HEK293 (cell line): ENCODE measurements at regions not wholly inside any gene's neighbourhood (a gene's known extent, or its start where the extent isn't known, plus 50 kb on each side); places are given as distances from the start of the nearest gene placed in this dataset.

ENCODE experiments used
- CTCF ChIA-PET: fragments of 350-600 bp; formaldehyde crosslinking; extraction: SDS; loops from one replicate; lab custom pipeline; 2021; ENCODE audit warnings: antibody characterized with exemption; lab: Yijun Ruan, JAX
- POLR2A ChIA-PET: fragments of 300-600 bp; formaldehyde crosslinking; extraction: SDS; loops from one replicate; lab custom pipeline; 2020; ENCODE audit warnings: antibody characterized with exemption, inconsistent platforms; lab: Yijun Ruan, JAX
- H3K27ac ChIP-seq: fragments of 200-500 bp; sonication (Bioruptor generic); 2 replicates; pipeline ENCODE4 v1.5.1; 2014; ENCODE audit warnings: low read depth, low read length, control low read depth, inconsistent platforms; ENCODE audit errors: extremely low read depth
- H3K36me3 ChIP-seq, 2 experiments: fragments of 200-500 bp in 1 of 2; sonication (Bioruptor generic) in 1 of 2; 1 replicate in 1 of 2; 2 replicates in 1 of 2; pipeline ENCODE4 v1.5.1; 2014 to 2017; ENCODE audit warnings: inconsistent platforms in 2 of 2, low read length in 2 of 2; ENCODE audit not compliant: control insufficient read depth in 2 of 2, insufficient read depth in 1 of 2
- H3K4me1 ChIP-seq: fragments of 200-500 bp; sonication (Bioruptor generic); 2 replicates; pipeline ENCODE4 v1.5.1; 2014; ENCODE audit warnings: mild to moderate bottlenecking, low read length, inconsistent platforms; ENCODE audit not compliant: control insufficient read depth, insufficient read depth
- H3K4me3 ChIP-seq: 2 replicates; pipeline ENCODE4 v1.5.1; 2011; ENCODE audit warnings: low read depth, mild to moderate bottlenecking, control low read depth, low read length, moderate library complexity
- H3K9me3 ChIP-seq: fragments of 200-500 bp; sonication (Bioruptor generic); 2 replicates; pipeline ENCODE4 v1.5.1; 2014; ENCODE audit warnings: low read depth, low read length, inconsistent platforms; ENCODE audit not compliant: control insufficient read depth, insufficient read depth
- BCL6B ChIP-seq: fragments of 450-650 bp; formaldehyde crosslinking; IDR thresholded peaks from 2 replicates; pipeline ENCODE4 v1.5.1; 2017; ENCODE audit warnings: missing biosample characterization, missing genetic modification characterization
- GLIS1 ChIP-seq: fragments of 450-650 bp; formaldehyde crosslinking; IDR thresholded peaks from 2 replicates; pipeline ENCODE4 v1.5.1; 2016; ENCODE audit warnings: missing biosample characterization, missing genetic modification characterization
- IKZF3 ChIP-seq: fragments of 450-650 bp; IDR thresholded peaks from 2 replicates; pipeline ENCODE4 v1.5.0; 2018; ENCODE audit warnings: missing biosample characterization, mild to moderate bottlenecking, missing genetic modification characterization, moderate library complexity
- PRDM1 ChIP-seq: fragments of 450-650 bp; formaldehyde crosslinking; IDR thresholded peaks from 2 replicates; pipeline ENCODE4; 2016; ENCODE audit warnings: missing biosample characterization, missing genetic modification characterization
- SP2 ChIP-seq: fragments of 450-650 bp; formaldehyde crosslinking; IDR thresholded peaks from 2 replicates; pipeline ENCODE4 v1.5.1; 2016; ENCODE audit warnings: missing biosample characterization, missing genetic modification characterization
- ZFP3 ChIP-seq: fragments of 450-650 bp; formaldehyde crosslinking; IDR thresholded peaks from 2 replicates; pipeline ENCODE4 v1.5.1; 2016; ENCODE audit warnings: low read depth, missing biosample characterization, missing genetic modification characterization
- ZFP41 ChIP-seq: fragments of 450-650 bp; formaldehyde crosslinking; IDR thresholded peaks from 2 replicates; pipeline ENCODE4 v1.5.1; 2016; ENCODE audit warnings: missing biosample characterization, missing genetic modification characterization, borderline replicate concordance
- ZNF221 ChIP-seq: fragments of 450-650 bp; formaldehyde crosslinking; IDR thresholded peaks from 2 replicates; pipeline ENCODE4 v1.5.1; 2017; ENCODE audit warnings: missing biosample characterization, missing genetic modification characterization, borderline replicate concordance
- ZNF335 ChIP-seq: fragments of 450-650 bp; formaldehyde crosslinking; conservative IDR thresholded peaks from 2 replicates; pipeline ENCODE4 v1.5.1; 2016; ENCODE audit warnings: missing biosample characterization, missing genetic modification characterization
- ZNF350 ChIP-seq: fragments of 450-650 bp; formaldehyde crosslinking; IDR thresholded peaks from 2 replicates; pipeline ENCODE4 v1.5.0; 2017; ENCODE audit warnings: missing biosample characterization, mild to moderate bottlenecking, missing genetic modification characterization
- ZNF394 ChIP-seq: fragments of 450-650 bp; formaldehyde crosslinking; IDR thresholded peaks from 2 replicates; pipeline ENCODE4 v1.5.1; 2016; ENCODE audit warnings: missing biosample characterization, missing genetic modification characterization, mild to moderate bottlenecking, moderate library complexity, borderline replicate concordance
- ZNF548 ChIP-seq: fragments of 450-650 bp; formaldehyde crosslinking; IDR thresholded peaks from 2 replicates; pipeline ENCODE4 v1.5.1; 2016; ENCODE audit warnings: missing biosample characterization, missing genetic modification characterization
- ZNF561 ChIP-seq: fragments of 450-650 bp; IDR thresholded peaks from 2 replicates; pipeline ENCODE4 v1.5.1; 2018; ENCODE audit warnings: missing biosample characterization, missing genetic modification characterization, borderline replicate concordance
- ZNF571 ChIP-seq: fragments of 450-650 bp; formaldehyde crosslinking; IDR thresholded peaks from 2 replicates; pipeline ENCODE4 v1.5.0; 2017; ENCODE audit warnings: missing biosample characterization, missing genetic modification characterization
- ZNF610 ChIP-seq: fragments of 450-650 bp; formaldehyde crosslinking; IDR thresholded peaks from 2 replicates; pipeline ENCODE4 v1.5.1; 2016; ENCODE audit warnings: missing biosample characterization, missing genetic modification characterization, borderline replicate concordance
- ZNF626 ChIP-seq: fragments of 450-650 bp; sonication (Bioruptor Pico); formaldehyde crosslinking; IDR thresholded peaks from 2 replicates; pipeline ENCODE4 v1.5.1; 2018; ENCODE audit warnings: missing biosample characterization, missing genetic modification characterization, inconsistent platforms
- ZNF830 ChIP-seq: fragments of 450-650 bp; IDR thresholded peaks from 2 replicates; pipeline ENCODE4 v1.5.0; 2018; ENCODE audit warnings: missing biosample characterization, missing genetic modification characterization, low read depth, mild to moderate bottlenecking, moderate library complexity
- ZNF837 ChIP-seq: fragments of 450-650 bp; formaldehyde crosslinking; IDR thresholded peaks from 2 replicates; pipeline ENCODE4 v1.5.1; 2016; ENCODE audit warnings: missing biosample characterization, missing genetic modification characterization
- ZNF843 ChIP-seq: fragments of 450-650 bp; formaldehyde crosslinking; IDR thresholded peaks from 2 replicates; pipeline ENCODE4 v1.5.1; 2016; ENCODE audit warnings: missing biosample characterization, missing genetic modification characterization
- TF ChIP-seq, protein P1 (sequence below): fragments of 450-650 bp; formaldehyde crosslinking; IDR thresholded peaks from 2 replicates; pipeline ENCODE4 v1.5.1; 2016; ENCODE audit warnings: missing biosample characterization, missing genetic modification characterization, low read depth
- TF ChIP-seq, protein P2 (sequence below): fragments of 450-650 bp; formaldehyde crosslinking; IDR thresholded peaks from 2 replicates; pipeline ENCODE4 v1.5.1; 2016; ENCODE audit warnings: missing biosample characterization, missing genetic modification characterization
- TF ChIP-seq, protein P3 (sequence below): fragments of 450-650 bp; formaldehyde crosslinking; IDR thresholded peaks from 2 replicates; pipeline ENCODE4; 2016; ENCODE audit warnings: missing biosample characterization, missing genetic modification characterization

DNA sequence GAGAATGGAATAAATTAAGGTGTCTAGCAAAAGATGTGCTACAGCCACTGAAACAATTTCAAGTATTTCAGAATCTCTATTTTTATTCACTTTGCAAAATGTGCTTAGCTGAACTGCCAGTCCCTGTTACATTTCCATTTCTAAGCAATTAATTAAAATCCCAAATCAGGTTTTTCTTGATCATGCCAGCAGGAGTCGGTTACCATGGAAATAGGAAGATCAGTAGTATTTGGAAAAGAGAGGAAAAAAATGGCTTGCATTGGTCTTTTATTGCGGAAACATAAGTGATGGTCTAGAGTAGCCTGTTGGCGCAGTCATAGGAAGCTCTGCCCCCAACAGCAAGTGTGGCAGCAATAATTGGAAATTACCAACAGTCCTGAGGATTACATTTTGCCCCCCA lies 867.1 kb downstream of the GATA3 start:
- ChIA-PET CTCF (interaction anchor here (2.5 kb wide), 1 partner anchor 10 kb away, joined by 6 read pairs; no protein-coding TSS in a partner anchor), POLR2A (no interaction called here)
- H3K9me3 ChIP-seq, result no peaks in the 10 kb centered on the region
- TF ChIP-seq GLIS1 (tag by site-specific recombination) (no peak), IKZF3 (tag by site-specific recombination) (no peak), ZNF394 (tag by site-specific recombination) (no peak), ZNF350 (tag by site-specific recombination) (no peak), ZNF626 (no peak), ZNF221 (no peak)
- TF ChIP-seq, protein P1, sequence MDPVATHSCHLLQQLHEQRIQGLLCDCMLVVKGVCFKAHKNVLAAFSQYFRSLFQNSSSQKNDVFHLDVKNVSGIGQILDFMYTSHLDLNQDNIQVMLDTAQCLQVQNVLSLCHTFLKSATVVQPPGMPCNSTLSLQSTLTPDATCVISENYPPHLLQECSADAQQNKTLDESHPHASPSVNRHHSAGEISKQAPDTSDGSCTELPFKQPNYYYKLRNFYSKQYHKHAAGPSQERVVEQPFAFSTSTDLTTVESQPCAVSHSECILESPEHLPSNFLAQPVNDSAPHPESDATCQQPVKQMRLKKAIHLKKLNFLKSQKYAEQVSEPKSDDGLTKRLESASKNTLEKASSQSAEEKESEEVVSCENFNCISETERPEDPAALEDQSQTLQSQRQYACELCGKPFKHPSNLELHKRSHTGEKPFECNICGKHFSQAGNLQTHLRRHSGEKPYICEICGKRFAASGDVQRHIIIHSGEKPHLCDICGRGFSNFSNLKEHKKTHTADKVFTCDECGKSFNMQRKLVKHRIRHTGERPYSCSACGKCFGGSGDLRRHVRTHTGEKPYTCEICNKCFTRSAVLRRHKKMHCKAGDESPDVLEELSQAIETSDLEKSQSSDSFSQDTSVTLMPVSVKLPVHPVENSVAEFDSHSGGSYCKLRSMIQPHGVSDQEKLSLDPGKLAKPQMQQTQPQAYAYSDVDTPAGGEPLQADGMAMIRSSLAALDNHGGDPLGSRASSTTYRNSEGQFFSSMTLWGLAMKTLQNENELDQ, result no peak
- TF ChIP-seq, protein P2, sequence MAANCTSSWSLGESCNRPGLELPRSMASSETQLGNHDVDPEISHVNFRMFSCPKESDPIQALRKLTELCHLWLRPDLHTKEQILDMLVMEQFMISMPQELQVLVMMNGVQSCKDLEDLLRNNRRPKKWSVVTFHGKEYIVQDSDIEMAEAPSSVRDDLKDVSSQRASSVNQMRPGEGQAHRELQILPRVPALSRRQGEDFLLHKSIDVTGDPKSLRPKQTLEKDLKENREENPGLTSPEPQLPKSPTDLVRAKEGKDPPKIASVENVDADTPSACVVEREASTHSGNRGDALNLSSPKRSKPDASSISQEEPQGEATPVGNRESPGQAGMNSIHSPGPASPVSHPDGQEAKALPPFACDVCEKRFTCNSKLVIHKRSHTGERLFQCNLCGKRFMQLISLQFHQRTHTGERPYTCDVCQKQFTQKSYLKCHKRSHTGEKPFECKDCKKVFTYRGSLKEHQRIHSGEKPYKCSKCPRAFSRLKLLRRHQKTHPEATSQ, result no peak
- no peaks in the 10 kb centered on the region for H3K36me3 ChIP-seq
- no peak overlapping the region for H3K27ac ChIP-seq
- no peak overlapping the region for H3K4me3 ChIP-seq
- H3K4me1 ChIP-seq, result no peaks in the 10 kb centered on the region

DNA sequence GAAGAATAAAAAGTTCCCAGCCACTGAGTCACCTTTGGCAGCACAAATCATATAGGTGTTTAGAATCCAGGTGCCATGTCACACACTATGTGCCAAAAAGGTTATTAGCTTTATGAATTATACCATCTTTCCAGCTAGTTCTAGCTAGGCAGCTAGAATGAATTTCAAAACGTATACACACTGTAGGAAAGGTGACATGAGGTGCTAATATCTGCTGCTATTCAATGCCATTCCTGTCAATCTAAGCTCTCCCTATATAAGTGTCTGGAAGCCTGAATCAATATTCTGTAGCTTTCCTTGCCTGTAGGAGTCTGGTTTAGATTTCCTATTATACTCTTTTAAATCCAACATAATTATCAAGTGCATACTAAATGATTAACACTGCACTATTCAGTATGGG lies 868.6 kb downstream of the GATA3 start:
- Histone ChIP-seq H3K27ac (no peak overlapping the region), H3K4me1 (no peaks in the 10 kb centered on the region), H3K9me3 (no peaks in the 10 kb centered on the region), H3K4me3 (no peak overlapping the region), H3K36me3 (no peaks in the 10 kb centered on the region)
- POLR2A ChIA-PET, result no interaction called here
- CTCF ChIA-PET, result interaction anchor here (0.7 to 2.5 kb wide), 2 partner anchors 9 to 37 kb away, joined by 3 to 6 read pairs; no protein-coding TSS in a partner anchor
- TF ChIP-seq SP2 (tag by site-specific recombination), result no peak
- TF ChIP-seq BCL6B (tag by site-specific recombination), result no peak
- no peak for TF ChIP-seq ZNF610 (tag by site-specific recombination)
- TF ChIP-seq ZNF843 (tag by site-specific recombination), result no peak
- no peak for TF ChIP-seq ZNF571 (tag by site-specific recombination)
- TF ChIP-seq ZFP41 (tag by site-specific recombination), result no peak
- TF ChIP-seq ZNF335 (tag by site-specific recombination), result no peak
- TF ChIP-seq ZNF561 (tag by site-specific recombination), result no peak
- TF ChIP-seq, protein P3, sequence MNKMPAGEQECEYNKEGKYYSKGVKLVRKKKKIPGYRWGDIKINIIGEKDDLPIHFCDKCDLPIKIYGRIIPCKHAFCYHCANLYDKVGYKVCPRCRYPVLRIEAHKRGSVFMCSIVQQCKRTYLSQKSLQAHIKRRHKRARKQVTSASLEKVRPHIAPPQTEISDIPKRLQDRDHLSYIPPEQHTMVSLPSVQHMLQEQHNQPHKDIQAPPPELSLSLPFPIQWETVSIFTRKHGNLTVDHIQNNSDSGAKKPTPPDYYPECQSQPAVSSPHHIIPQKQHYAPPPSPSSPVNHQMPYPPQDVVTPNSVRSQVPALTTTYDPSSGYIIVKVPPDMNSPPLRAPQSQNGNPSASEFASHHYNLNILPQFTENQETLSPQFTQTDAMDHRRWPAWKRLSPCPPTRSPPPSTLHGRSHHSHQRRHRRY (tag by site-specific recombination), result no peak
- TF ChIP-seq ZNF837 (tag by site-specific recombination), result no peak
- no peak for TF ChIP-seq ZFP3
- no peak for TF ChIP-seq ZNF394 (tag by site-specific recombination)
- no peak for TF ChIP-seq PRDM1
- no peak for TF ChIP-seq ZNF548
- TF ChIP-seq ZNF830, result no peak
